SH-SY5Y (cell line): ENCODE measurements at regions not wholly inside any gene's neighbourhood (a gene's known extent, or its start where the extent isn't known, plus 50 kb on each side); places are given as distances from the start of the nearest gene placed in this dataset.

Experiments used
- GATA2 ChIP-seq: IDR thresholded peaks from 2 replicates; pipeline ENCODE4 v1.6.1; 2011; ENCODE audit warnings: mild to moderate bottlenecking, low read depth, low read length
- GATA3 ChIP-seq: IDR thresholded peaks from 2 replicates; pipeline ENCODE4 v1.6.1; 2011; ENCODE audit warnings: low read depth, mild to moderate bottlenecking, low read length, moderate library complexity

DNA sequence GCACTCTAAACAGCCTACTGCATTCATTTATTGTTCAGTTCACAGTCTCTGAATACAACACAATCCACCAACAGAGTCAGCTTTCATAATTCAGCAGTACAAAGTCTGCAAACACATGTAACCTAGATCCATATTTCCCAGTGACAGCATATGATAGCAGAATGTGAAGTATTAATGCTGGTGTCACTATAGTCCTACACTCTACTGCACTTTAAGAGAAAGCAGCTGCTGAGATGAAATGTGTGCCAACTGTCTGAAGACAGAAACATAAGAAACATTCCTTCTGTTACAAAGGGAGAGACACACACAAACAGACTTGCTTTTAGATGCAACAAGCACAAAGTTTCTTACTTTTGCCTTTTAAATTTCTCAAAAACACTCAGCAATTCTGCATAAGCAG is 441.8 kb downstream of the ZEB2 start:
- no peak for TF ChIP-seq GATA3
- no peak for TF ChIP-seq GATA2
